HG02870 (cell line): ENCODE measurements at regions not wholly inside any gene's neighbourhood (a gene's known extent, or its start where the extent isn't known, plus 50 kb on each side); places are given as distances from the start of the nearest gene placed in this dataset.

Experiments used
- ATAC-seq: cut with Tn5 transposase; IDR thresholded peaks from one replicate; pipeline ENCODE4 v1.9.1; 2021; ENCODE audit warnings: mild to moderate bottlenecking, moderate library complexity; ENCODE audit not compliant: unreplicated experiment

DNA sequence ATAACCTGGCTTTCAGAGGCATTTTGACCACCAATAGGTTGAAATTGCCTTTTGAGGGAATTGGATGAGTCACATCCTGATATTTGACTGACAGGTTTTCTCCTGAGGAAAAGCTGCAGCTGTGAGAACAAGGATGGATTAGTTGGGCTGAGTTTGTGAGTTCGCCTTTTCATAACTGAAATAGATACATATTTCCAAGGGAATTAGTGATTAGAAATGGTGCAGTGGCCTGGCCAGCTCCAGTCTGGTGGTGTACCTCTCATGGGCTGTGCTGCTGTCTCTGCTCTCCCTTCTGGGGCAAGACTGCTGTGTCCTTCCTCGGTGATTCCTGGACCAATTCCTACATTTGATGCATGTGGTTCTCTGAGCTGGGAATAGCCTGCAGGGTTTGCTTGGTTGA, 341.3 kb downstream of the TSN start:
- ATAC-seq: no peak

DNA sequence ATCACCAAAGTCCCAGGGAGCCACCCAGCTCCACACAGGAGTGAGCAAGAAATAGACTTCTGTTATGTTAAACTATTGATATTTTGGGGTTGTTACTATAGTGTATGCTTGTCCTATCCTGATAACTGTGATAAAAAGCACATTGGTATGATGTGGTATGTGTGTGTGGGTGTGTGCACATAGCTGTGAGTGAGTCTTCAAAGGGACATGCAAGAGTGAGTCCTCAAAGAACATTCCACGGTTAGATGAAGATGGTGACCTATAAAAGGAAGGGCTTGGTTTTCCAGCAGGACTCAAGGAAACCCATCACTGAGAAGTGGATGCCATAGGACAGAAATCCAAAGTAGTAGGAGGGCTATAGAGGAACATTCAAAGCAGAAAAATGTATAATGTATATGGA, 342.9 kb downstream of the TSN start:
- no peak for ATAC-seq

DNA sequence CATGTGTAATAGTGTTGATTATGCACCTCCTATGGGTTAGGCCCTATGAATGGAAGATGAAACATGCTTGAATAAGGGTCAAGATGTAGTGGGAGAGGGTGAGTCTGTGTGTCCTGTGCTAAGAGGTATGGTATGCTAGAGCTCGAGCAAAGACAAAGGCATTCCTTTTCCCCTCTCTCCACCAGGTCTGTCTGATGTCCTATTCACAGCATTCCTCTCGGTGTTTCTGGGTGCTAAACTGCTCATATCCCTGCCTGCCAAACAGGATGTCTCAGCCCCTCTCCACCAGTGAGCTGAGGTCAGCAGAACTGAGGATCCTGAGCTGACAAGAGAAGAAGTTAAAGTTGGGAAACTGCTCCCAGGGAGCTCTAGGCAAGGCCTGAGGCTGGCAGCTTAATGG, 344.9 kb downstream of the TSN start:
- no peak for ATAC-seq

DNA sequence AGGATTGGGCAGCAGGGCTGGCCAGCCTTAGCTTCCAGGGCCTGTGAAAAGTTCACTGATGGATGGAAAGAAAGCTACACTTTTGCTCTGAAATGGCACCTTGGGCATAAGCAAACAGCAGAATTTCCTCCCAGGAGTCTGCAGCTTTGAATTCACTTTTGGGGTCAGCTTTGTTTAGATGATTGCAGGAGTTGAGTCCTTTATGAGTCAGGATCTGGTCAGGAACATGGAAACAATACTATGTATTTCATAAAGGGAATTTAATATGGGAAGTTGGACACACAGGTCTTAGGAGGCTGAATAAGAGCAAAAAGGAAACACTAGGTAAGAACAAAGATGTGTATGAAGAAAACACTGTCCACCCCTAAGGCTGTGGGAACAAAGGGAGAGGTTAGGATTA, 345.3 kb downstream of the TSN start:
- no peak for ATAC-seq

DNA sequence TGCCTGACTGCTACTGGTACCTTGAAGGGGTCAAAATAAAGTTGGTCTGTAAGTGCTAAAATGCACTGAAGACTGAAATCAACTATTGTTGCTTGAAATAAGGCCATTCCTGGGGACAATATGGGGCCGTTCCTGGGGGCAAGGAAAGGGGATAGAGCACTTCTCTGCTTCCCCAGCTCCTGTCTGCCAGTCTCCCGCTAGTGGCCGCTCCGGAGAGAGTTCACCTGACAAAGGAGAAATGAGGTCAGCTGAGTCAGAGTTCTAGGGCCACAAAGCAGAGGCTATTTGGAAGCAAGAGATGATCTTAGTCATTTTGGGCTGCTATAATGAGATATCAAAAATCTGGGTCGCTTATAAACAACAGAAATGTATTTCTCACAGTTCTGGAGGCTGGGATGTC, 345.9 kb downstream of the TSN start:
- ATAC-seq: no peak

DNA sequence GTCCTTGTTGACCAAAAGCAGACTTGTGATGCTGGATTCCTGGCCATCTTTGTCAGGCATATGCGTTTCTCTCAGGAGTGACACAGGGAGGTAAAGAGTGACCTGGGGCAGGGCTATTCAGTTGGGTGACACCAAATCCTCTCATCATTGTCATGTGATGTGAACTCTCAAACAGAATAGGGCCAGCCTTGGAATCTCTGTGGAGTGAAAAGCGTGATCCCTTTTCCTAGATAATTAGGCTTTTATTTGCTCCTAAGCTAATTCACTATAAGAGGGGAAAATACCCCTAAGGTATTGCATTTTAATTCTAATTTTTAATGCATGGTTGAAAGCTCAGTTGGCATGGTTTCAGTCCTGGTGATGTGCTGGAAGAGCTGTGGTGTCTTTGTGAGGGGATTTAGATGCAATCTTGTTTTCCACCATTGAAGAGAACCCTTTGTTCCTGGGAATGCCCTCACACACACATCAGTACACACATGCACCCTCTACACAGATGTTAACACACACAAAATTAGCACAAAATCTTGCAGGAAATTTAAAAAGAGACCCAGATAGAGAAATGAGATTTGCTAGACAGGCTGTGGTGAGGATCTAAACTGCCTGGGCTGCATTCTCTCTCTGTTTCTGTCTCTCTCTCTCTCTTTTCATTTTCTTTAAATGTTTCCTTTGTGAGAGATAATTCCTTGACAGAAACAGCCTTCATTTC, 349.9 kb downstream of the TSN start:
- ATAC-seq: no peak

DNA sequence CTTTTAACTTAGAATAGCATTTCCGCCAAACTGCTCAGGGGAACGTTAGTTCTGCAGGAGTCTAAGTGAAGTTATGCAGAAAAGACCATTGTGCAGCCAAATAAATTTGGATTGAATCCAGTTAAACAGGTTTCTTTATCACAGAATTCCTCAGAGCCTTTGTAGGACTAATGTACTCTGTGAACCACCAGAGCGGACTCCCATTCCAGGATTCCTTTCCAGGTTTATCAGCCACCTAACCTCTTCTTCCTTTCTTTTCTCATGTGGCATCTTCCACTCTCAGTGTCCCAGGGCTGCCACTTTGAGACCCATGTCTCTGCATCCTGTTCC, 350.4 kb downstream of the TSN start:
- ATAC-seq: no peak

DNA sequence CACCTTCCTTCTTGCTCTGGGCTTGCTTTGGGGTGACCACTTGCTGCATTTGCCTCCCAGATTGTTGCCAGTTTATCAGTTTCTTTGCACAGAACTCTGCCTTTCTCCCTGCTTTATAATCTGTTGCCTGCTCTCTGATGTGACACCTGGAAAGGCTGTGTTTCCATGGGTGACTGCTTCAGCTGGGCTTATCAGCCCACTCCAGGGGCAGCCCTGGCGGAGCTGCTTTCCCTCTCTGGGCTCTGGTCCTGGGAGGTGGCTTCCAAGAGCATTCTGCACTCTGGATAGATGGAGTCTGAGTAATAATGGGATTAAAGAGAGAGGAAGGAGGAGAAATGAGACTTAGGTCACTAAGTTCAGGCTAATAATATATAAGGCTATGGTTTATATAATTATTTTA, 352.7 kb downstream of the TSN start:
- ATAC-seq: no peak

DNA sequence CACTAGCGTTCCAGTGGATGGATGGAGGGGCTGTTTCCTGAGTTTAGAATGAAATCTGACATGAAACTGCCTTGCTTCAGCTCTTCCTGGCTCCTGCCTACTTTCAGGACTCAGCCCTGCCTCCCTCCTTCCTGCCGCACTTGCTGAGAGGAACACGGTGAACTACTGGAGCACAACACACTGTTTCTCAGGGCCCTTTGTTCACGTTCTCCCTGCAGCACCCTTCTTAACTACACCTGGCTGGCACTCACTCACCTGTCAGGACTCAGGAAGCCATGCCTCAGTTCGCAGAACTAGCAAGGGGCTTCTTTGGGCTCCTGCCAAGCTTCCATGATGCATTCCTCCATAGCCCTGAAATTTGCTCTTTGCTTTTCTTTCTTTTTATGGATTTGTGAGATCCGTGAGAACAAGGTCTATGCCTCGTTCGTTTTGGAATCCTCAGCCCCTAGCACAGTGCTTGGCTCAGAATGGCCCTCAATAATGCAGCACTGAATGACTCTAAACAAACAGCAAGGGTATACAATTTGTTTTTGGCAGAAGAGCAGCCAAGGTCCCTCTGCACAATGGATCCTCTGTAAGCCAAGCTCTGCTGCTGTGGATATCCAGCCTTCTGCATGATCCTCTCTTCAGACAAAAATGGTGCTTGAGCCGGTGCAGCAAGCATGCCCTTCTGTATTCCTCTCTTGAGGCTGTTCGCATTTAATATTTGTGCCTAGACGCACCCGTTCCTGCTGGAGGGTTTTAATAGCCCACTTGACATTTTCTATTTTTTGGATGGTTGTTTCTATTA, 357.0 kb downstream of the TSN start:
- no peak for ATAC-seq

DNA sequence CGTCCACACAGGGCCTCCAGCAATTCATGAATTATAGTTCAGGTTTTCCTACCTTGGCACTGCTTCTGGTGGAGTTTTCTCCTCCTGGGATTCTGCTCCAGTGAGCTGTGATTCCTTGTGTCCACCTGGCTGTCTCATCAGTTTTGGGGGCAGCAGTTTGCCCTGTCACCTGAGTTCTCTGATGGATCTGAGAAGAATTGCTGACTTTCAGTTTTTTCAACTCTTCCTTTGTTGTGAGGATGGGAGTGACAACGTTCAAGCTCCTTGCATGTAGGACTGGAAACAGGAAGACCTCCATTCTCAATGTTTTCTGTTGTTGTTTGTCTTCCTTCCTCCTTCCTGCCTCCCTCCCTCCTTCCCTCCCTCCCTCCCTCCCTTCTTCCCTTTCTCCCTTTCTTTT, 359.0 kb downstream of the TSN start:
- no peak for ATAC-seq

DNA sequence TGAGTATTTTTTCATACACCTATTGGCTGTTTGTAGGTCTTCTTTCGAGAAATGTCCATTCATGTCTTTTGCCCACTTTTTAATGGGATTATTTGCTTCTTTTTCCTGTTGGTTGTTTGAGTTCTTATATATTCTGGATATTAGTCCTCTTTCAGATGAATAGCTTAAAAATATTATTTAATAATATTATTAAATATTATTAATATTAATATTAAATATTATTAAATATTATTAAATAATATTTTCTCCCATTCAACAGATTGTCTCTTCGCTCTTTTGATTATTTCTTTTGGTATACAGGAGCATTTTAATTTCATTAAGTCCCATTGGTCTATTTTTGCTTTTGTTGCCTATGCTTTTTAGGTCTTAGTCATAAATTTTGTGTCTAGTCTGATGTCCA, 361.9 kb downstream of the TSN start:
- no peak for ATAC-seq

DNA sequence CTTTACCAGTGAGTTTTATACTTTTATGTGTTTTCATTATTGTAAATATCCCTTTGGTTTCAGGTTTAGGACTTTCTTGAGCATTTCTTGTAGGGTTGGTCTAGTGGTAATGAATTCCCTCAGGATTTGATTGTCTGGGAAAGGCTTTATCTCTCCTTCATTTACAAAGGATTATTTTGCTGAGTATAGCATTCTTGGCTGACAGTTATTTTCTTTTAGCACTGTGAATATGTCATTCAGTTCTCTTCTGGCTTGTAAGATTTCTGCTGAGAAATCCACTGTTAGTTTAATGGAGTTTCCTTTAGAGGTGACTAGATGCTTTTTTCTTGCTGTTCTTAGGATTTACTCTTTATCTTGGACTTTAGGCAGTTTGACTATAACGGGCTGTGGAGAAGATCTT, 373.9 kb downstream of the TSN start:
- ATAC-seq: no peak

DNA sequence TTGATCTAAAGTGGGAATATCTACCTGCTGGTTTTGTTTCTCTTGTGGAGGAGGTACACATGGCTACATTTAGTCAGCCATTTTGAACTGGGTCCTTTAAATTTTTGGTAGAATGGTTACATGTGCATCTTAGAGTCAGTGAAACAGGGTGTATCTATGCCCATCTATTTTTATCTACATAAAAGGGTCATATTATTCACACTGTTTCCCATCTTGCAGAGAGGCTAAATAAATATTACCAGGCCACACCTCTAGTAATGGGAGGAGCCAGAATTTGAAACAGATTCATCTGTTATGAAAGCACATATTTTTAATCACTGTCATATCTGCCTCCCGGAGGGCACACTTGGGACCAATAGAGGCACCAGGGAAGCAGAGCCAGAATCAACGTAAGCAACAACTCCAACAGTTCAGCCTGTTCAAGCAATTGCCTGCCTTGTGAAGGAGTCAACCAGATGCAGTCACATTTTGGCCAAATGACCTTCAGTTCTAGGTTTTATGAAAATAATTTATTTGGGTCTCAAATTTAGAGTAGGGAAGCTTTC, 376.8 kb downstream of the TSN start:
- ATAC-seq: no peak

DNA sequence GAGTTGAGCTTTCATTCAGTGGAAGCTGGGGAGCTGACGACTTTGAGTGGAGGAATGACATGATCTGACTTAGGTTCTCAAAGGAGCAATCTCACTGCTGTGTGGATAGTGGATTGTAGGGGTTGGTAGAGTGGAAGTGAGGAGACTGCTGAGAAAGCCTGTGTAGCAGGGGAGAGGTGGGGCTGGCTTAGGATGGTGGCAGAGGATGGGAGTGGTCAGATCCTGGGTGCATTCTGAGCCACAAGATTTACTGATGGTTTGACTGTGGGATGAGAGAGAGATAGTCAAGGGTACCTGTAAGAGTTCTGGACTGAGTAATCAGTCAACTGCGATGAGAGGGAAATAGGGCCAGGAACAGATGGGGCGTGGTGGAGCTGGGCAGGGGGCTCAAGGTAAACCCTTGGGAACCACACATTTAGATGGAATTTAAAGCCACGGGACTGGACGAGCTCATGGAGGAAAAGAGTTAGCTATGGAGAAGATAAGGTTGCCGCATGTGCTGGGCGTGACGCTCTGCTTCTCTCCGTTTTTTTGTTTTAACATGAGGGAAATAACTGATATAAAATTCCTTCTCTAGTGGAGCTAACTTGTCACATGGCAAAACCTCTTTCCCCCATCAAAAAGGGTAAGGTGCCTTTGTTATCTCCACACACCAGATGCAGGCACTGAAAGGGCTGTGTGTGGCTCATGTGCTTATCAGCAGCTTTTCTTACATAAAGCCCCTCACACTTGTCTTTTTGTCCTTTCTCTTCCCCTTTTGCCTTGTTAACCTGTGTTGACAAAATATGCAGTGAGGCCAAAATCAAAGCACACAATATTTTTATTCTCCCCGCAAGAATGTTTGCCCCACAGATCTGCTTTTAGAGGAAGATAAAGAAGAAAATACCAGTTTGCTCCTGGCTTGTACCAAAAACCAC, 379.8 kb downstream of the TSN start:
- no peak for ATAC-seq

DNA sequence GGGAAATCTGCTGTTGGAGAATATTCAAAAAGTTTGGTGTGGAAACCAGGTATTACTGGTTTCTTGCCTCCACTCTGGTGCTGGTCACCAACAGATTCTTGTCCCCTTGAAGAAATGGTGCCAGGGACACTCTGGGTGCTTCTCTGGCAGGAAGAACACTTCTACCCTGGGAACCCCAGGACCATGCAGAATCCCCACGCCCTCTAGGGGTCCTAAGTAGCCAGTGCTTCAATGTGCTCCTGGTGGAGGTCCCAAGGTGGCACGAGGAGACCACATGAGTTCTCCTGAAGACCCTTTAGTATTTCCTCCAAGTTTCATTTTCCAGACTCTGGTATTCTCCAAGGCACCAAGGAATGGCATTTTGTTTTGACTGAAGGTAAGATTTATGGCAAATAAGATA, 380.6 kb downstream of the TSN start:
- ATAC-seq: peak; percentile 66

DNA sequence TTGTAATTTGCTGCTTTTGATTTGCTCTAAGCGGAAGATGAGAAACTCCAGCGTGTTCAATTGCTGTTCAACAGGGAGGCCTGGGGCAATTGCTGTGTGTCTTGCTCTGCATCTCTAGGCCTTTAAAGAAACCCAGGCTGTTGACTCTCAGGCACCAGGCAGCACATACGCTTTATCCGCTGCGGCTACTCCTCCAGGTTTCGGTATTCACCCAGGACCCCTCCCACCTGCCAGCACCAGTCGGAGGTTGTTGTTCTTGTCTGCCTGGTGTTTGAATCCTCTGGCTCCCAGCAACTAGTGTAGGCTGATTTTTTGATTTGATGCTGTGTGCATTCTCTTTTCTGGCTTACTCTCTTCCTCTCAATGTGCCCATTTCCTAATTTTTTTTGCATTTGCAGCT, 383.1 kb downstream of the TSN start:
- no peak for ATAC-seq

DNA sequence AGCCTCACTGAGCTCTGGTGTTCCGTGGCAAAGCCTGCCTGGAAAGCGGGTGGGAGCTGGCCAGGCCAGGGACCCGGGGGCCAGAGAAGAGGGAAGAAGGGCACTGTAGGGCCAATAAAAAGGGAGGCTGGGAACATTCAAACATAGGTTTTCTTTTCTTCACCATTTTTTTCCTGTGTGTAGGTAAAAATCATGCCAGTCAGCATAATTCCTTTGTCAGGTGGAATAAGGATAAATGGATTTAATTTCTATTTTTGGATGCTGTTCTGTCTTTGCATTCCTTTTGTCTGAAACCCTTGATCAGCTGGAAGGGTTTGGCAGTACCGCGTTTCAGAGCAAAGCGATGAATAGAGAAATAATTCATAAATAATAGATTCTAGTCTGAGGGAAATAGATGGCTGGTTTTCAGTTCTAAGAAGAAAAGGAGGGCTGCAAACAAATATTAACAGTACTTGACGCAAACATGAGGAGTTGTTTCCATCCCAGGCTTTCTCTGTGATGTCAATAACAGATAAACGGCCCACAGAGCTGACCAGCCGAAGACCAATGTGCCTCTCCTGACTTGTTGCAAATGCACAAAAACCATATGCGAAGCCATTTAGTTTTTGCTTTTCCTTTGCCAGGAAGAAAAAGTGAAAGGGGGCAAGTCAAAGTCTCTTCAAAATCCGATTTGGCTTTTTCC, 384.4 kb downstream of the TSN start:
- ATAC-seq: no peak

DNA sequence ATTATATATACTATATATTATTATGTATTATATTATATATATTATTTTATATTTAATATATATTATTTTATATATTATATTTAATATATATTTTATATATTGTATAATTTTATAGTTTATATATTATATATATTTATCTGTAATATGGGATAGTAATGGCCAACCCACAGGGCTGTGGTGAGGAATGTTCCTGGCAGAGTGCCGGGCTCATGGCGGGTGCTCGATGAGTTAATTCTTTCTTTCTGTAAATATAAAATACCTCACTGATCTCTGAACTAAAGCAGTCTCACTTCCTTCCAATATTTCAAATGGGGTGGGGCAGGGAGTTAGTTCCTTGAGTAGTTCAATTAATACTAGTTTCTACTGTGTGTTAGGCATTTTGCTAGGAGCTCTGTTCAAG, 389.4 kb downstream of the TSN start:
- ATAC-seq: no peak

DNA sequence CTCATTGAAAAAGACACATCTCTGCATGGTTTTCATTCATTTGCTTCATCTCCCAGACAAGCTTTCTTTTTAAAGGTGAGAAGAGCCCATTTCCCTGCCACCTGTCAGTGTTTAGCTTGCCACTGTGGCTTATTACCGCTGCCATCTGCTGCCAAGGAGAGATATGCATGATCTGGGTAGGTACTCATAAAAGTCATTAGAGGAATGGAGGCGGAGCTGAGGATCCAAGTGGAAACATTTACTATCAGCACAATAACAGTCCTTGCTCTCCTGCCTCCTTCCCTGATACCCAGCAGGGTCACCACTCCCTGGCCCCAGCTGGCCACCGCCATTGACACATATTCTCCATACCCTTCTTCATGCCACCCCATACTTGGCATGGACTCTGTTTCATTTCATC, 390.4 kb downstream of the TSN start:
- ATAC-seq: no peak

DNA sequence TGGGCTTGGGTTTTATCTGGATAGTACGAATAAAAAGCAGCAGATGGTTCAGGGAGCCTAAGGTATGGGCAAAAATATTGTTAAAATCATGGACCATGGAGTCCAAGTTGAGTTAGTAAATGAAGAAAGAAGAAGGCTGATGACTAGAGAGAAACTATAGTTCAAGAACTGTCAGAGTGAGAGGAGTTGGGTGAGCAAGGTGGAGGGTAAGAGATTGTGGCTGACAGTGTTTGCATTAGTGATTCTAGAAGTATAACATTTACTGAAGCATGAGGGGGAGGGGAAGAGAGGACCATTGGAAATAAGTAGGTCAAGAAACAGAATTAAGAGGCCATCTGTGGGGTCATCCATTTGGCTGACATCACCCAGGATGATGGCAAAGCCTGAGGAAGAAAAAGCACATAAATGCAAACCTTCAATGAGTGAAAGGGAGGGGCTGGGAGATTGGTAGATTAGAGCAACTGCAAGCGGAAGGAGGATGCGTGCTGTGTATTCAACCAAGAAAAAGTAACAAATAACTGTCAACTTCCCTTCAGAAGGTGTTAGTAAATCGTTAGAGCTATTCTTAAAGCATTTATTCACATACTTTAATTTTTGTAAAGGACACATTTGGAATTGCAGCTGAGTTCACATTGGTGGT, 392.8 kb downstream of the TSN start:
- no peak for ATAC-seq
